Loucy (cell line): ENCODE measurements at regions not wholly inside any gene's neighbourhood (a gene's known extent, or its start where the extent isn't known, plus 50 kb on each side); places are given as distances from the start of the nearest gene placed in this dataset.

ENCODE experiments used
- EZH2phosphoT487 ChIP-seq: fragments of 200-600 bp; IDR thresholded peaks from 2 replicates; pipeline ENCODE4 v1.6.1; 2018; ENCODE audit warnings: antibody characterized with exemption, mild to moderate bottlenecking, moderate library complexity, borderline replicate concordance
- TF ChIP-seq, protein P1 (sequence below): fragments of 200-600 bp; sonication (generic); conservative IDR thresholded peaks from 2 replicates; pipeline ENCODE4 v1.5.1; 2014; ENCODE audit warnings: mild to moderate bottlenecking, antibody characterized with exemption, low read length

DNA sequence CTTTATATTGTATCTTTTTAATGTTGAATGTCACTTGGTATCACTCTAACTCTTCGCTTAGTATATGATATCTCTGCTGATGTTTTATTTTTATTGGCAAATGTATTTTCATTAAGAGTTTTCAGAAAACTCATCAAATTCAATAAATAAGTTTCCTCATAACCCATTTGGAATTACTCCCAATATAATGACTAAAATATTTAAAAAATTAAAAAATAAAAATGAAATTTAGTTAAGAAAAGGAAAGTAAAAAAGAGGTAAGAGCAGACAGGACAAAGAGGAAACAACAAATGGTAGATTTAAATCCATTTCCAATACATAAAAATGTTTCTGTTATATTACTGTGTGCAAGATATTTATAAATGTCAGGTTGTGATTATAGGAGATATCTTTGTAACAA is 548.9 kb upstream of the SPRY2 start:
- TF ChIP-seq, protein P1, sequence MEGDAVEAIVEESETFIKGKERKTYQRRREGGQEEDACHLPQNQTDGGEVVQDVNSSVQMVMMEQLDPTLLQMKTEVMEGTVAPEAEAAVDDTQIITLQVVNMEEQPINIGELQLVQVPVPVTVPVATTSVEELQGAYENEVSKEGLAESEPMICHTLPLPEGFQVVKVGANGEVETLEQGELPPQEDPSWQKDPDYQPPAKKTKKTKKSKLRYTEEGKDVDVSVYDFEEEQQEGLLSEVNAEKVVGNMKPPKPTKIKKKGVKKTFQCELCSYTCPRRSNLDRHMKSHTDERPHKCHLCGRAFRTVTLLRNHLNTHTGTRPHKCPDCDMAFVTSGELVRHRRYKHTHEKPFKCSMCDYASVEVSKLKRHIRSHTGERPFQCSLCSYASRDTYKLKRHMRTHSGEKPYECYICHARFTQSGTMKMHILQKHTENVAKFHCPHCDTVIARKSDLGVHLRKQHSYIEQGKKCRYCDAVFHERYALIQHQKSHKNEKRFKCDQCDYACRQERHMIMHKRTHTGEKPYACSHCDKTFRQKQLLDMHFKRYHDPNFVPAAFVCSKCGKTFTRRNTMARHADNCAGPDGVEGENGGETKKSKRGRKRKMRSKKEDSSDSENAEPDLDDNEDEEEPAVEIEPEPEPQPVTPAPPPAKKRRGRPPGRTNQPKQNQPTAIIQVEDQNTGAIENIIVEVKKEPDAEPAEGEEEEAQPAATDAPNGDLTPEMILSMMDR = no peak
- no peak for TF ChIP-seq EZH2phosphoT487
